Suppressor macrophage treated with lipopolysaccharide for 1 hour (primary cell): ENCODE measurements at regions not wholly inside any gene's neighbourhood (a gene's known extent, or its start where the extent isn't known, plus 50 kb on each side); places are given as distances from the start of the nearest gene placed in this dataset.
"Not testable (repeated sequence)": the region's sequence is repeated elsewhere in the genome, so short reads cannot be mapped to it uniquely, and the experiment has no call there.

Experiments
- DNase-seq, 3 donors: peaks; one replicate each; pipeline ENCODE4 v3.0.0-alpha.2; 2020 to 2022

GRCh38 chr21:9746311-9746710 lies 775.1 kb upstream of the TPTE start:
- DNase-seq = not testable (repeated sequence)

GRCh38 chr21:9746831-9747606 lies 774.4 kb upstream of the TPTE start:
- DNase-seq = not testable (repeated sequence)

- not testable (repeated sequence) for DNase-seq
Observed at GRCh38 chr21:9747870-9748269, 773.5 kb upstream of the TPTE start.

GRCh38 chr21:9748451-9748850 lies 772.9 kb upstream of the TPTE start:
- not testable (repeated sequence) for DNase-seq

GRCh38 chr21:9749741-9750230 lies 771.6 kb upstream of the TPTE start:
- not testable (repeated sequence) for DNase-seq

GRCh38 chr21:9750341-9751086 lies 770.9 kb upstream of the TPTE start:
- no peak for DNase-seq

- DNase-seq = not testable (repeated sequence)
Observed at GRCh38 chr21:9751087-9751585, 770.2 kb upstream of the TPTE start.

- DNase-seq = not testable (repeated sequence)
Observed at GRCh38 chr21:9752028-9752427, 769.4 kb upstream of the TPTE start.

- not testable (repeated sequence) for DNase-seq
Observed at GRCh38 chr21:9753441-9753840, 767.9 kb upstream of the TPTE start.

- DNase-seq = no peak
Observed at GRCh38 chr21:9753943-9754342, 767.4 kb upstream of the TPTE start.

GRCh38 chr21:9754434-9754833 lies 766.9 kb upstream of the TPTE start:
- not testable (repeated sequence) for DNase-seq

GRCh38 chr21:9755611-9756010 lies 765.8 kb upstream of the TPTE start:
- DNase-seq = no peak

- no peak for DNase-seq
Observed at GRCh38 chr21:9756677-9757076, 764.7 kb upstream of the TPTE start.

- not testable (repeated sequence) for DNase-seq
Observed at GRCh38 chr21:9757118-9757517, 764.3 kb upstream of the TPTE start.

- not testable (repeated sequence) for DNase-seq
Observed at GRCh38 chr21:9757572-9757971, 763.8 kb upstream of the TPTE start.

- DNase-seq = no peak
Observed at GRCh38 chr21:9758141-9758540, 763.2 kb upstream of the TPTE start.

GRCh38 chr21:9758888-9759287 lies 762.5 kb upstream of the TPTE start:
- no peak for DNase-seq

- no peak for DNase-seq
Observed at GRCh38 chr21:9759972-9760371, 761.4 kb upstream of the TPTE start.

- DNase-seq = no peak
Observed at GRCh38 chr21:9760398-9761074, 760.8 kb upstream of the TPTE start.

- DNase-seq = no peak
Observed at GRCh38 chr21:9763306-9763705, 758.1 kb upstream of the TPTE start.

- no peak for DNase-seq
Observed at GRCh38 chr21:9763807-9764206, 757.6 kb upstream of the TPTE start.

- not testable (repeated sequence) for DNase-seq
Observed at GRCh38 chr21:9764294-9764693, 757.1 kb upstream of the TPTE start.

GRCh38 chr21:9765538-9765937 lies 755.8 kb upstream of the TPTE start:
- DNase-seq = not testable (repeated sequence)
